ENCODE measurements at regions not wholly inside any gene's neighbourhood (a gene's known extent, or its start where the extent isn't known, plus 50 kb on each side); places are given as distances from the start of the nearest gene placed in this dataset.
"Not testable (repeated sequence)": the region's sequence is repeated elsewhere in the genome, so short reads cannot be mapped to it uniquely, and the experiment has no call there.

GRCh38 chr5:116757326-116757725 is 182.7 kb upstream of the SEMA6A start:
- no peak for DNase-seq

- DNase-seq = no peak
These were observed 181.9 kb upstream of the SEMA6A start for GRCh38 chr5:116756531-116756930.

- no peak for DNase-seq
These were observed 179.9 kb upstream of the SEMA6A start for GRCh38 chr5:116754556-116754955.

GRCh38 chr5:116751684-116752083 is 177.1 kb upstream of the SEMA6A start:
- no peak for DNase-seq

- no peak for DNase-seq
These were observed 176.3 kb upstream of the SEMA6A start for GRCh38 chr5:116750631-116751580.

GRCh38 chr5:116747881-116748280 is 173.3 kb upstream of the SEMA6A start:
- DNase-seq = no peak

- no peak for DNase-seq
These were observed 172.0 kb upstream of the SEMA6A start for GRCh38 chr5:116746668-116747067.

GRCh38 chr5:116740771-116741170 is 166.1 kb upstream of the SEMA6A start:
- no peak for DNase-seq

GRCh38 chr5:116739571-116739970 is 164.9 kb upstream of the SEMA6A start:
- no peak for DNase-seq

- no peak for DNase-seq
These were observed 164.1 kb upstream of the SEMA6A start for GRCh38 chr5:116738615-116739261.

GRCh38 chr5:116738239-116738614 is 163.6 kb upstream of the SEMA6A start:
- DNase-seq = no peak

GRCh38 chr5:116736671-116737070 is 162.0 kb upstream of the SEMA6A start:
- no peak for DNase-seq

GRCh38 chr5:116733991-116734975 is 159.7 kb upstream of the SEMA6A start:
- DNase-seq = no peak

GRCh38 chr5:116732591-116732990 is 158.0 kb upstream of the SEMA6A start:
- DNase-seq = no peak

GRCh38 chr5:116731432-116731831 is 156.8 kb upstream of the SEMA6A start:
- DNase-seq = no peak

GRCh38 chr5:116730706-116731105 is 156.1 kb upstream of the SEMA6A start:
- no peak for DNase-seq

- no peak for DNase-seq
These were observed 155.6 kb upstream of the SEMA6A start for GRCh38 chr5:116730185-116730584.

GRCh38 chr5:116727248-116727647 is 152.6 kb upstream of the SEMA6A start:
- no peak for DNase-seq

- not testable (repeated sequence) for DNase-seq
These were observed 151.6 kb upstream of the SEMA6A start for GRCh38 chr5:116726180-116726579.

GRCh38 chr5:116724971-116725370 is 150.3 kb upstream of the SEMA6A start:
- DNase-seq = no peak

GRCh38 chr5:116722651-116723050 is 148.0 kb upstream of the SEMA6A start:
- no peak for DNase-seq

GRCh38 chr5:116719106-116719505 is 144.5 kb upstream of the SEMA6A start:
- no peak for DNase-seq

- DNase-seq = no peak
These were observed 143.7 kb upstream of the SEMA6A start for GRCh38 chr5:116718317-116718716.

Data from activated effector memory CD4-positive, alpha-beta T cell treated with anti-CD3 and anti-CD28 coated beads, Interleukin-2, amount 50 U/mL, for 16 hours (primary cell).